ENCODE measurements at regions not wholly inside any gene's neighbourhood (a gene's known extent, or its start where the extent isn't known, plus 50 kb on each side); places are given as distances from the start of the nearest gene placed in this dataset.

DNA sequence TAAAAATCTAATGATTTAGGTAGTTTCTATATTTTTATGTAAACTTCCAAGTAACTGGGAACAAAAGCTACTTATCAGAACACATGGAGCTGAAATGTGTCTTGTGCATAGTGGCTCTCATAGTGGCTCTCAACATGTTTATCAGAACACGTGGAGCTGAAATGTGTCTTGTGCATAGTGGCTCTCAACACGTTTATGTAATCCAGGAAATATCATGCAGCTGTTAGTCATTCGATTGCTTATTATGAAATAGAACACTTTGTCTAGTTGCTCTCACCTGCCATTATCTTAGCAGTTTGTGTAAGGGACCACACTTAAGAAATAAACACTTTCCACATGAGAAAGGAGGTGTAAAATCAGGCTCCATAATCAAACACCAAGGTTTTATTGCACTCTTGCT lies 119.2 kb upstream of the ASCC3 start:
- TF ChIP-seq, protein P1, sequence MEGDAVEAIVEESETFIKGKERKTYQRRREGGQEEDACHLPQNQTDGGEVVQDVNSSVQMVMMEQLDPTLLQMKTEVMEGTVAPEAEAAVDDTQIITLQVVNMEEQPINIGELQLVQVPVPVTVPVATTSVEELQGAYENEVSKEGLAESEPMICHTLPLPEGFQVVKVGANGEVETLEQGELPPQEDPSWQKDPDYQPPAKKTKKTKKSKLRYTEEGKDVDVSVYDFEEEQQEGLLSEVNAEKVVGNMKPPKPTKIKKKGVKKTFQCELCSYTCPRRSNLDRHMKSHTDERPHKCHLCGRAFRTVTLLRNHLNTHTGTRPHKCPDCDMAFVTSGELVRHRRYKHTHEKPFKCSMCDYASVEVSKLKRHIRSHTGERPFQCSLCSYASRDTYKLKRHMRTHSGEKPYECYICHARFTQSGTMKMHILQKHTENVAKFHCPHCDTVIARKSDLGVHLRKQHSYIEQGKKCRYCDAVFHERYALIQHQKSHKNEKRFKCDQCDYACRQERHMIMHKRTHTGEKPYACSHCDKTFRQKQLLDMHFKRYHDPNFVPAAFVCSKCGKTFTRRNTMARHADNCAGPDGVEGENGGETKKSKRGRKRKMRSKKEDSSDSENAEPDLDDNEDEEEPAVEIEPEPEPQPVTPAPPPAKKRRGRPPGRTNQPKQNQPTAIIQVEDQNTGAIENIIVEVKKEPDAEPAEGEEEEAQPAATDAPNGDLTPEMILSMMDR (IDR thresholded peaks at IDR 0.05 in 2 of 3, conservative IDR thresholded peaks at IDR 0.05 in 1 of 3; ENCODE audit: borderline replicate concordance in 1 of 3, insufficient read depth in 1 of 3, low read depth in 2 of 3, low read length in 2 of 3): no peak
- TF ChIP-seq, protein P2, sequence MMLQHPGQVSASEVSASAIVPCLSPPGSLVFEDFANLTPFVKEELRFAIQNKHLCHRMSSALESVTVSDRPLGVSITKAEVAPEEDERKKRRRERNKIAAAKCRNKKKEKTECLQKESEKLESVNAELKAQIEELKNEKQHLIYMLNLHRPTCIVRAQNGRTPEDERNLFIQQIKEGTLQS (IDR thresholded peaks at IDR 0.05): no peak
- TF ChIP-seq POLR2A (IDR thresholded peaks at IDR 0.05; ENCODE audit: borderline replicate concordance, extremely low read depth, insufficient read depth, insufficient read length) (no peak), EZH2 (IDR thresholded peaks at IDR 0.05) (no peak), POLR2AphosphoS5 (IDR thresholded peaks at IDR 0.05; ENCODE audit: low read depth, low read length) (no peak), RAD21 (IDR thresholded peaks at IDR 0.05; ENCODE audit: low read depth) (no peak), SP1 (IDR thresholded peaks at IDR 0.05; ENCODE audit: low read depth) (no peak), SIN3A (IDR thresholded peaks at IDR 0.05; ENCODE audit: low read depth) (no peak), ZFX (IDR thresholded peaks at IDR 0.05) (no peak), CEBPB (IDR thresholded peaks at IDR 0.05; ENCODE audit: low read depth) (no peak), EZH2phosphoT487 (IDR thresholded peaks at IDR 0.05; ENCODE audit: borderline replicate concordance) (no peak), JUND (IDR thresholded peaks at IDR 0.05) (no peak), YY1 (IDR thresholded peaks at IDR 0.05; ENCODE audit: extremely low read depth, insufficient replicate concordance, low read depth, low read length) (no peak)
- TF ChIP-seq, protein P3, sequence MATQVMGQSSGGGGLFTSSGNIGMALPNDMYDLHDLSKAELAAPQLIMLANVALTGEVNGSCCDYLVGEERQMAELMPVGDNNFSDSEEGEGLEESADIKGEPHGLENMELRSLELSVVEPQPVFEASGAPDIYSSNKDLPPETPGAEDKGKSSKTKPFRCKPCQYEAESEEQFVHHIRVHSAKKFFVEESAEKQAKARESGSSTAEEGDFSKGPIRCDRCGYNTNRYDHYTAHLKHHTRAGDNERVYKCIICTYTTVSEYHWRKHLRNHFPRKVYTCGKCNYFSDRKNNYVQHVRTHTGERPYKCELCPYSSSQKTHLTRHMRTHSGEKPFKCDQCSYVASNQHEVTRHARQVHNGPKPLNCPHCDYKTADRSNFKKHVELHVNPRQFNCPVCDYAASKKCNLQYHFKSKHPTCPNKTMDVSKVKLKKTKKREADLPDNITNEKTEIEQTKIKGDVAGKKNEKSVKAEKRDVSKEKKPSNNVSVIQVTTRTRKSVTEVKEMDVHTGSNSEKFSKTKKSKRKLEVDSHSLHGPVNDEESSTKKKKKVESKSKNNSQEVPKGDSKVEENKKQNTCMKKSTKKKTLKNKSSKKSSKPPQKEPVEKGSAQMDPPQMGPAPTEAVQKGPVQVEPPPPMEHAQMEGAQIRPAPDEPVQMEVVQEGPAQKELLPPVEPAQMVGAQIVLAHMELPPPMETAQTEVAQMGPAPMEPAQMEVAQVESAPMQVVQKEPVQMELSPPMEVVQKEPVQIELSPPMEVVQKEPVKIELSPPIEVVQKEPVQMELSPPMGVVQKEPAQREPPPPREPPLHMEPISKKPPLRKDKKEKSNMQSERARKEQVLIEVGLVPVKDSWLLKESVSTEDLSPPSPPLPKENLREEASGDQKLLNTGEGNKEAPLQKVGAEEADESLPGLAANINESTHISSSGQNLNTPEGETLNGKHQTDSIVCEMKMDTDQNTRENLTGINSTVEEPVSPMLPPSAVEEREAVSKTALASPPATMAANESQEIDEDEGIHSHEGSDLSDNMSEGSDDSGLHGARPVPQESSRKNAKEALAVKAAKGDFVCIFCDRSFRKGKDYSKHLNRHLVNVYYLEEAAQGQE (IDR thresholded peaks at IDR 0.05; ENCODE audit: low read depth): no peak

All from HCT116 (cell line).